Neutrophil (primary cell): ENCODE measurements at regions not wholly inside any gene's neighbourhood (a gene's known extent, or its start where the extent isn't known, plus 50 kb on each side); places are given as distances from the start of the nearest gene placed in this dataset.

ENCODE experiments used
- H3K27ac ChIP-seq: fragments of 200-600 bp; sonication (generic); 2 replicates; pipeline ENCODE4 v1.5.1; 2016; ENCODE audit warnings: mild to moderate bottlenecking, moderate library complexity
- H3K27me3 ChIP-seq: fragments of 200-600 bp; sonication (generic); 2 replicates; pipeline ENCODE4 v1.6.0; 2016; ENCODE audit warnings: mild to moderate bottlenecking
- H3K36me3 ChIP-seq: fragments of 200-600 bp; sonication (generic); 2 replicates; pipeline ENCODE4 v1.5.1; 2017
- H3K4me1 ChIP-seq, 2 experiments: fragments of 200-600 bp in 1 of 2; sonication (generic) in 1 of 2; 1 replicate in 1 of 2; 2 replicates in 1 of 2; pipeline versions ENCODE4 v1.5.1 to v1.6.1; 2013 to 2016; ENCODE audit warnings: low read depth in 1 of 2, low read length in 1 of 2, mild to moderate bottlenecking in 1 of 2, moderate library complexity in 1 of 2; ENCODE audit not compliant: control insufficient read depth in 1 of 2, insufficient read depth in 1 of 2
- H3K4me3 ChIP-seq, 2 experiments: fragments of 200-600 bp in 1 of 2; sonication (generic) in 1 of 2; 1 replicate in 1 of 2; 2 replicates in 1 of 2; pipeline ENCODE4 v1.5.1; 2013 to 2016; ENCODE audit warnings: low read depth in 1 of 2, low read length in 1 of 2, mild to moderate bottlenecking in 1 of 2, moderate library complexity in 1 of 2
- H3K9me3 ChIP-seq: fragments of 200-600 bp; sonication (generic); 2 replicates; pipeline ENCODE4 v1.5.1; 2016
- CTCF ChIP-seq: fragments of 200-600 bp; sonication (generic); IDR thresholded peaks from 2 replicates; pipeline ENCODE4 v1.5.1; 2016; ENCODE audit warnings: antibody characterized with exemption

GRCh38 chrX:139093201-139093600 lies 381.7 kb upstream of the FGF13 start:
- no peak for TF ChIP-seq CTCF
- Histone ChIP-seq H3K4me3 (no peak overlapping the region), H3K27me3 (no peaks in the 10 kb centered on the region), H3K27ac (no peak overlapping the region), H3K9me3 (no peaks in the 10 kb centered on the region), H3K4me1 (no peaks in the 10 kb centered on the region), H3K36me3 (no peaks in the 10 kb centered on the region)

GRCh38 chrX:139091878-139092277 lies 380.4 kb upstream of the FGF13 start:
- no peaks in the 10 kb centered on the region for H3K4me1 ChIP-seq

GRCh38 chrX:139091066-139091465 lies 379.5 kb upstream of the FGF13 start:
- no peaks in the 10 kb centered on the region for H3K9me3 ChIP-seq
- H3K27ac ChIP-seq: no peak overlapping the region
- peaks cover 0 to 4% of the 10 kb centered on the region in 2 experiments for H3K4me1 ChIP-seq
- TF ChIP-seq CTCF: no peak
- no peaks in the 10 kb centered on the region for H3K27me3 ChIP-seq
- no peak overlapping the region for H3K4me3 ChIP-seq
- H3K36me3 ChIP-seq: no peaks in the 10 kb centered on the region

More at GRCh38 chrX:139091878-139092277, 380.4 kb upstream of the FGF13 start:
- Histone ChIP-seq H3K36me3 (no peaks in the 10 kb centered on the region), H3K27ac (no peak overlapping the region), H3K9me3 (no peaks in the 10 kb centered on the region), H3K4me3 (no peak overlapping the region), H3K27me3 (no peaks in the 10 kb centered on the region)
- no peak for TF ChIP-seq CTCF

GRCh38 chrX:139086246-139086645 lies 374.7 kb upstream of the FGF13 start:
- H3K27ac ChIP-seq: no peak overlapping the region
- H3K27me3 ChIP-seq: no peaks in the 10 kb centered on the region

GRCh38 chrX:139085404-139085803 lies 373.9 kb upstream of the FGF13 start:
- Histone ChIP-seq H3K4me3 (no peak overlapping the region), H3K4me1 (peaks cover 3 to 8% of the 10 kb centered on the region in 2 experiments), H3K27me3 (no peaks in the 10 kb centered on the region), H3K27ac (no peak overlapping the region), H3K36me3 (no peaks in the 10 kb centered on the region), H3K9me3 (no peaks in the 10 kb centered on the region)
- no peak for TF ChIP-seq CTCF

More at GRCh38 chrX:139086246-139086645, 374.7 kb upstream of the FGF13 start:
- no peak for TF ChIP-seq CTCF
- no peaks in the 10 kb centered on the region for H3K9me3 ChIP-seq
- H3K4me3 ChIP-seq: no peak overlapping the region
- no peaks in the 10 kb centered on the region for H3K36me3 ChIP-seq
- peaks cover 3 to 8% of the 10 kb centered on the region in 2 experiments for H3K4me1 ChIP-seq

- H3K36me3 ChIP-seq: no peaks in the 10 kb centered on the region
- TF ChIP-seq CTCF: no peak
- no peaks in the 10 kb centered on the region for H3K9me3 ChIP-seq
- H3K4me1 ChIP-seq: peaks cover 3 to 8% of the 10 kb centered on the region in 2 experiments
- no peak overlapping the region for H3K27ac ChIP-seq
- no peak overlapping the region for H3K4me3 ChIP-seq
- no peaks in the 10 kb centered on the region for H3K27me3 ChIP-seq
These were observed 371.7 kb upstream of the FGF13 start for GRCh38 chrX:139083191-139083590.
